ENCODE measurements at regions not wholly inside any gene's neighbourhood (a gene's known extent, or its start where the extent isn't known, plus 50 kb on each side); places are given as distances from the start of the nearest gene placed in this dataset.

DNA sequence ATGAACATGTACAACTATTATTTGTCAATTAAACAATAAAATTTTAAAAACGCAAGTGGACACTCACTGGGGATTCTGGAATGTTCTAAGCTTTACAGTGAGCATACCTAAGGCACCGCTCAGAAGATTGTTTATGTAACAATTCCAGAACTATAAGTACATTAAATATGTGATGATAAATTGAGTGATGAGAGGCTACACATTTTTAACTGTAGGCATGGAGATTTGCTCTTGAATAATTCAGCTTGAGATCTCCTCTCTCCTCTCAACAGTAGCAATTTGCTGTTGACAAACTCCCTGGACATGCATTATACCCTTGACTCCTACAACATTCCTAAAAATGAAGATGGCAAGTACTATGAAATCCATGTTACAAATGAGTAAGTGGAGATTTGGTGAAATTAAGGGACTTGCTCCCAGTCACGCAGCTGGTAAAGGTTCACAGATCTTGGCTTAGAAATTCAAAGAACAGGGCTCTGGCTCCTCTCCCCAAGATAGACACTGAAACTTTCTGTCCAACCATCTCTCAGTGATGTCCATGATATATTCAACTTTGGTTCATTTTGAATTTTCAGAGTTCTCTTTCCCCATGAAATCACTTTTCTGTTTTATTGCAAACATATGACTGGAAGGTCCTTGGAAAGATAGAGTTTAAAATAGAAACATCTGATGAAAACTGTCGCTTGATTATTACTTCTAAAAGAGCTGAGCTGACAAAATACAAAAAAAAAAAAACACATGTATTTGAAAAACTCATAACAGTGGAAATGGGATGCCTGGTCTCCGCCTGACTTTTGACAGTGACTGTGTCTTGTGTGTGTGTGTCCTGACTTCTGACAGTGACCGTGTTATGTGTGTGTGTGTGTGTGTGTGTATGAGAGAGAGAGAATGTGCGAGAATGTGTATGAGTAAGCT is 488.3 kb downstream of the TNS3 start:
- WGBS (ENCODE audit: extremely low coverage, insufficient coverage, insufficient read length), result 100% methylated on average over 1 of the region's 7 CpGs
- H4K12ac ChIP-seq (ENCODE audit: low read depth, low read length), result no peak overlapping the region
- H3K4ac ChIP-seq (ENCODE audit: low read depth, low read length), result no peak overlapping the region
- H2BK5ac ChIP-seq (ENCODE audit: low read depth, low read length, poor library complexity), result no peak overlapping the region
- H2AFZ ChIP-seq (ENCODE audit: insufficient read depth, low read length, poor library complexity), result no peak overlapping the region
- no peaks in the 10 kb centered on the region for H3K27me3 ChIP-seq (ENCODE audit: insufficient read depth, low read length)
- no peak overlapping the region for H3K4me3 ChIP-seq (ENCODE audit: low read depth, low read length)
- H4K8ac ChIP-seq (ENCODE audit: low read depth, low read length), result no peak overlapping the region
- peaks cover 2% of the 10 kb centered on the region for H3K9me3 ChIP-seq (ENCODE audit: insufficient read depth, low read depth, low read length)
- no peaks in the 10 kb centered on the region for H3K36me3 ChIP-seq (ENCODE audit: control insufficient read depth in 1 of 2, insufficient read depth in 2 of 2, low read length in 2 of 2)
- H3K14ac ChIP-seq (ENCODE audit: low read length), result no peak overlapping the region
- H3K79me1 ChIP-seq (ENCODE audit: low read length), result no peaks in the 10 kb centered on the region
- H3K23ac ChIP-seq (ENCODE audit: low read length), result no peak overlapping the region
- H3K79me2 ChIP-seq (ENCODE audit: control insufficient read depth, insufficient read depth, low read length, poor library complexity), result no peaks in the 10 kb centered on the region
- H3K9ac ChIP-seq (ENCODE audit: low read length), result no peak overlapping the region
- H3K4me2 ChIP-seq (ENCODE audit: low read length), result no peak overlapping the region
- H3K27ac ChIP-seq (ENCODE audit: low read depth, low read length), result no peak overlapping the region
- H3K18ac ChIP-seq (ENCODE audit: low read length), result no peak overlapping the region
- no peak overlapping the region for H2BK120ac ChIP-seq (ENCODE audit: insufficient read depth, low read length, poor library complexity)
- no peak overlapping the region for H4K91ac ChIP-seq (ENCODE audit: low read depth, low read length)
- H2AK5ac ChIP-seq (ENCODE audit: low read length), result no peak overlapping the region
- no peak overlapping the region for H2BK12ac ChIP-seq (ENCODE audit: low read length)
- H3K4me1 ChIP-seq (ENCODE audit: control insufficient read depth in 1 of 2, insufficient read depth in 2 of 2, low read length in 2 of 2), result peaks cover 0 to 1% of the 10 kb centered on the region in 2 experiments
- DNase-seq, result no peak

DNA sequence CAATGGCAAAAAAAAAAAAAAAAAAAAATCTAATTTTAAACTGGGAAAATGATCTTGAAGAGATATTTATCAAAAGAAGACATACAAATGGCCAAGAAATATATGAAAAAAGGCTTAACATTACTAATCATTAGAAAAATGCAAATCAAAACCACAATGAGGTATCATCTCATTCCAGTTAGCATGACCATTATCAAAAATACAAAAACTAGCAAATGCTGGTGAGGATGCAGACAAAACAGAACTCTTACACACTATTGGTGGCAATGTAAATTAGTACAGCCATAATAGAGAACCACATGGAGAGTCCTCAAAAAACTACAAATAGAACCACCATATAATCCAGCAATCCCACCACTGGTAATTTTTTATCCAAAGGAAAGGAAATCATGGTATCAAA is 489.6 kb downstream of the TNS3 start:
- H3K4ac ChIP-seq (ENCODE audit: low read depth, low read length), result no peak overlapping the region
- H3K4me3 ChIP-seq (ENCODE audit: low read depth, low read length), result no peak overlapping the region
- no peak overlapping the region for H2BK120ac ChIP-seq (ENCODE audit: insufficient read depth, low read length, poor library complexity)
- H3K27ac ChIP-seq (ENCODE audit: low read depth, low read length), result no peak overlapping the region
- no peak overlapping the region for H3K4me2 ChIP-seq (ENCODE audit: low read length)
- peaks cover 2% of the 10 kb centered on the region for H3K9me3 ChIP-seq (ENCODE audit: insufficient read depth, low read depth, low read length)
- H2AK5ac ChIP-seq (ENCODE audit: low read length), result no peak overlapping the region
- H3K79me2 ChIP-seq (ENCODE audit: control insufficient read depth, insufficient read depth, low read length, poor library complexity), result no peaks in the 10 kb centered on the region
- no peak overlapping the region for H4K8ac ChIP-seq (ENCODE audit: low read depth, low read length)
- no peak overlapping the region for H3K23ac ChIP-seq (ENCODE audit: low read length)
- no peak for DNase-seq
- no peak overlapping the region for H4K12ac ChIP-seq (ENCODE audit: low read depth, low read length)
- no peak overlapping the region for H3K9ac ChIP-seq (ENCODE audit: low read length)
- no peaks in the 10 kb centered on the region for H3K36me3 ChIP-seq (ENCODE audit: control insufficient read depth in 1 of 2, insufficient read depth in 2 of 2, low read length in 2 of 2)
- no peak overlapping the region for H3K14ac ChIP-seq (ENCODE audit: low read length)
- H2AFZ ChIP-seq (ENCODE audit: insufficient read depth, low read length, poor library complexity), result no peak overlapping the region
- no peak overlapping the region for H2BK5ac ChIP-seq (ENCODE audit: low read depth, low read length, poor library complexity)
- H3K79me1 ChIP-seq (ENCODE audit: low read length), result peaks cover 7% of the 10 kb centered on the region
- no peak overlapping the region for H2BK12ac ChIP-seq (ENCODE audit: low read length)
- H3K4me1 ChIP-seq (ENCODE audit: control insufficient read depth in 1 of 2, insufficient read depth in 2 of 2, low read length in 2 of 2), result peaks cover 0 to 1% of the 10 kb centered on the region in 2 experiments
- H4K91ac ChIP-seq (ENCODE audit: low read depth, low read length), result no peak overlapping the region
- no peak overlapping the region for H3K18ac ChIP-seq (ENCODE audit: low read length)
- no peaks in the 10 kb centered on the region for H3K27me3 ChIP-seq (ENCODE audit: insufficient read depth, low read length)

DNA sequence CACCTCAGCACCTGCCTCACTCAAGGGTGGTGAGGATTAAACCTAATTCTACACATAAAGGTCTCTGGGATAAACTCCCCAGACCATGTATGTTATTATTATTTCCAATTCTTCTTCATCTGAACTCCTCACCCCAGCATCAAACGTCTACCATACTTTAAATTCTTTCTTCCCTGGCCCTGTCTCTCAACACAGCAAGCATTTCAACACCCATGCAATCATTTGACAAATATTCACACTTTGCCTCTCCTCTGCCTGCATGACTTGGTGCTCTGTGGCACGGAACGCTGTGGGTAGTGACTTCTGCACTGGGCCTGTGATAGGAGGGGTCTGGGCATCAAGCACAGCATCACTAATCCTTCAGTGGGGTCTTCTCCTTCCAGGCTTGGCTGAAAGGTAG is 490.8 kb downstream of the TNS3 start:
- peaks cover 2% of the 10 kb centered on the region for H3K9me3 ChIP-seq (ENCODE audit: insufficient read depth, low read depth, low read length)

DNA sequence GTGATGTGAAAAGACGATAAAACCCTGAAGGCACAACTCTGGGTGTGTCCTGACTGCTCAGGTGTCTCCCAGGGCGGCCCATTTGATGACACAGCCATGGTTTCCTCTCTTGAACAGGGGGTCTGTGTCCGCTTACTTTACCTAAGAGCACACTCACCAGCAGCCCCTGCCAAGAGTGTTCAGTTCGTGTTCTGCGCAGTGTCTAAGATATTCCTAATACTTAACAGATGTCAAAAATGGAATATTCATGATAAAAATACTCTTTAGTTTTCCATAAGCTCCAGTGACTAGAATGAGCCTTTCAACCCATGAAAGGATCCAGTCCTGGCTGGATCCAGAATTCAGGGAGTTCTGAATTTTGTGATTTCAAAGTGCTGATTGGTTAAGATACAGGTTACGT is 492.4 kb downstream of the TNS3 start:
- Histone ChIP-seq H3K14ac (ENCODE audit: low read length) (no peak overlapping the region), H2BK12ac (ENCODE audit: low read length) (peak overlapping the region; percentile 69), H4K8ac (ENCODE audit: low read depth, low read length) (no peak overlapping the region), H2AK5ac (ENCODE audit: low read length) (no peak overlapping the region), H3K9ac (ENCODE audit: low read length) (no peak overlapping the region), H4K12ac (ENCODE audit: low read depth, low read length) (no peak overlapping the region), H3K18ac (ENCODE audit: low read length) (no peak overlapping the region), H4K91ac (ENCODE audit: low read depth, low read length) (peak overlapping the region; percentile 42), H3K27me3 (ENCODE audit: insufficient read depth, low read length) (no peaks in the 10 kb centered on the region), H3K79me1 (ENCODE audit: low read length) (peaks cover 8% of the 10 kb centered on the region), H3K4me1 (ENCODE audit: control insufficient read depth in 1 of 2, insufficient read depth in 2 of 2, low read length in 2 of 2) (peaks cover 0 to 1% of the 10 kb centered on the region in 2 experiments), H2AFZ (ENCODE audit: insufficient read depth, low read length, poor library complexity) (peak overlapping the region; percentile 25), H3K4ac (ENCODE audit: low read depth, low read length) (no peak overlapping the region), H3K36me3 (ENCODE audit: control insufficient read depth in 1 of 2, insufficient read depth in 2 of 2, low read length in 2 of 2) (no peaks in the 10 kb centered on the region), H3K9me3 (ENCODE audit: insufficient read depth, low read depth, low read length) (peaks cover 2% of the 10 kb centered on the region), H3K4me2 (ENCODE audit: low read length) (no peak overlapping the region), H3K27ac (ENCODE audit: low read depth, low read length) (no peak overlapping the region), H3K4me3 (ENCODE audit: low read depth, low read length) (no peak overlapping the region), H3K79me2 (ENCODE audit: control insufficient read depth, insufficient read depth, low read length, poor library complexity) (no peaks in the 10 kb centered on the region), H3K23ac (ENCODE audit: low read length) (no peak overlapping the region), H2BK120ac (ENCODE audit: insufficient read depth, low read length, poor library complexity) (no peak overlapping the region), H2BK5ac (ENCODE audit: low read depth, low read length, poor library complexity) (no peak overlapping the region)
- WGBS (ENCODE audit: extremely low coverage, insufficient coverage, insufficient read length), result no CpG with 5 or more reads among the region's 6 CpGs
- no peak for DNase-seq

More for the DNA sequence above, 490.8 kb downstream of the TNS3 start:
- Histone ChIP-seq H3K27me3 (ENCODE audit: insufficient read depth, low read length) (no peaks in the 10 kb centered on the region), H3K4ac (ENCODE audit: low read depth, low read length) (no peak overlapping the region), H3K4me2 (ENCODE audit: low read length) (no peak overlapping the region), H2AK5ac (ENCODE audit: low read length) (no peak overlapping the region), H3K27ac (ENCODE audit: low read depth, low read length) (no peak overlapping the region), H3K14ac (ENCODE audit: low read length) (peak overlapping the region; percentile 56), H4K12ac (ENCODE audit: low read depth, low read length) (no peak overlapping the region), H2BK5ac (ENCODE audit: low read depth, low read length, poor library complexity) (no peak overlapping the region), H4K8ac (ENCODE audit: low read depth, low read length) (no peak overlapping the region), H2AFZ (ENCODE audit: insufficient read depth, low read length, poor library complexity) (no peak overlapping the region), H4K91ac (ENCODE audit: low read depth, low read length) (no peak overlapping the region), H3K36me3 (ENCODE audit: control insufficient read depth in 1 of 2, insufficient read depth in 2 of 2, low read length in 2 of 2) (no peaks in the 10 kb centered on the region), H3K9ac (ENCODE audit: low read length) (no peak overlapping the region), H2BK12ac (ENCODE audit: low read length) (no peak overlapping the region), H3K79me1 (ENCODE audit: low read length) (peaks cover 8% of the 10 kb centered on the region), H3K4me3 (ENCODE audit: low read depth, low read length) (no peak overlapping the region), H3K79me2 (ENCODE audit: control insufficient read depth, insufficient read depth, low read length, poor library complexity) (no peaks in the 10 kb centered on the region), H3K4me1 (ENCODE audit: control insufficient read depth in 1 of 2, insufficient read depth in 2 of 2, low read length in 2 of 2) (peaks cover 0 to 1% of the 10 kb centered on the region in 2 experiments), H3K18ac (ENCODE audit: low read length) (no peak overlapping the region), H2BK120ac (ENCODE audit: insufficient read depth, low read length, poor library complexity) (no peak overlapping the region), H3K23ac (ENCODE audit: low read length) (no peak overlapping the region)
- peak; percentile 42 to 77 for DNase-seq
- WGBS (ENCODE audit: extremely low coverage, insufficient coverage, insufficient read length), result 100% methylated on average over 1 of the region's 3 CpGs
